Activated CD4-positive, CD25-positive, alpha-beta regulatory T cell treated with anti-CD3 and anti-CD28 coated beads, Interleukin-2, amount 50 U/mL, for 72 hours (primary cell): ENCODE measurements at regions not wholly inside any gene's neighbourhood (a gene's known extent, or its start where the extent isn't known, plus 50 kb on each side); places are given as distances from the start of the nearest gene placed in this dataset.
A peak's percentile ranks its signal among the peaks of the same experiment; 100 is the strongest.

Experiments
- DNase-seq: peaks from one replicate; pipeline ENCODE4 v3.0.0; 2021

- peak; percentile 40 for DNase-seq
These were observed 310.0 kb downstream of the SEC14L1 start for GRCh38 chr17:77450742-77451244.

GRCh38 chr17:77451245-77451893 lies 310.6 kb downstream of the SEC14L1 start:
- peak; percentile 74 for DNase-seq

GRCh38 chr17:77451894-77452852 lies 311.4 kb downstream of the SEC14L1 start:
- peak; percentile 42 for DNase-seq

GRCh38 chr17:77453613-77454241 lies 313.0 kb downstream of the SEC14L1 start:
- DNase-seq: no peak

GRCh38 chr17:77454242-77455095 lies 313.7 kb downstream of the SEC14L1 start:
- no peak for DNase-seq

GRCh38 chr17:77455111-77455890 lies 314.5 kb downstream of the SEC14L1 start:
- DNase-seq: no peak

- no peak for DNase-seq
These were observed 315.1 kb downstream of the SEC14L1 start for GRCh38 chr17:77455891-77456260.

- DNase-seq: no peak
These were observed 315.6 kb downstream of the SEC14L1 start for GRCh38 chr17:77456271-77456950.

GRCh38 chr17:77456951-77457548 lies 316.3 kb downstream of the SEC14L1 start:
- no peak for DNase-seq

- DNase-seq: no peak
These were observed 316.9 kb downstream of the SEC14L1 start for GRCh38 chr17:77457572-77458201.

GRCh38 chr17:77458202-77459017 lies 317.6 kb downstream of the SEC14L1 start:
- DNase-seq: no peak

GRCh38 chr17:77459018-77459755 lies 318.4 kb downstream of the SEC14L1 start:
- no peak for DNase-seq

GRCh38 chr17:77460514-77461046 lies 319.8 kb downstream of the SEC14L1 start:
- DNase-seq: no peak

GRCh38 chr17:77461277-77462057 lies 320.7 kb downstream of the SEC14L1 start:
- no peak for DNase-seq

- no peak for DNase-seq
These were observed 321.3 kb downstream of the SEC14L1 start for GRCh38 chr17:77462090-77462489.

GRCh38 chr17:77462553-77463497 lies 322.1 kb downstream of the SEC14L1 start:
- no peak for DNase-seq
